GM18498 (cell line): ENCODE measurements at regions not wholly inside any gene's neighbourhood (a gene's known extent, or its start where the extent isn't known, plus 50 kb on each side); places are given as distances from the start of the nearest gene placed in this dataset.
"Not testable (repeated sequence)": the region's sequence is repeated elsewhere in the genome, so short reads cannot be mapped to it uniquely, and the experiment has no call there.

Experiments
- ATAC-seq: cut with Tn5 transposase; IDR thresholded peaks from one replicate; pipeline ENCODE4 v1.9.1; 2021; ENCODE audit warnings: mild to moderate bottlenecking, moderate library complexity; ENCODE audit not compliant: unreplicated experiment

DNA sequence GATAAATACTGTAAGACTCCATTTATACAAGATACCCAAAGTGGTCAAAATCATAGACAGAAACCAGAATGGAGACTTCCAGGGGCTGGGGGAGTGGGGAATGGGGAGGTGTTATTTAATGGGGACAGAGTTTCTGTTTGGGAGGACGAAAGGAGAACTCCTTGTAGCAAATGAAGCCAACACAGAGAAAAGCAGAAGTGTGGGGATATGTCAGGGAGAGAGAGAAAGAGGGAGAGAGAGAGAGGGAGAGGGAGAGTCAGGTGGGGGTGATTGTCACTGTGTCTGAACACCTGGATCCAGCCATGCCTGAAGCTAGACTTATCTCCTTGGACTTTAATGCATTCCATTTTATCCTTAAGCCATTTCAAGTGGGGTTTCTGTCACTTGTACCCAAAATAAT, 234.7 kb downstream of the BCL11B start:
- not testable (repeated sequence) for ATAC-seq

DNA sequence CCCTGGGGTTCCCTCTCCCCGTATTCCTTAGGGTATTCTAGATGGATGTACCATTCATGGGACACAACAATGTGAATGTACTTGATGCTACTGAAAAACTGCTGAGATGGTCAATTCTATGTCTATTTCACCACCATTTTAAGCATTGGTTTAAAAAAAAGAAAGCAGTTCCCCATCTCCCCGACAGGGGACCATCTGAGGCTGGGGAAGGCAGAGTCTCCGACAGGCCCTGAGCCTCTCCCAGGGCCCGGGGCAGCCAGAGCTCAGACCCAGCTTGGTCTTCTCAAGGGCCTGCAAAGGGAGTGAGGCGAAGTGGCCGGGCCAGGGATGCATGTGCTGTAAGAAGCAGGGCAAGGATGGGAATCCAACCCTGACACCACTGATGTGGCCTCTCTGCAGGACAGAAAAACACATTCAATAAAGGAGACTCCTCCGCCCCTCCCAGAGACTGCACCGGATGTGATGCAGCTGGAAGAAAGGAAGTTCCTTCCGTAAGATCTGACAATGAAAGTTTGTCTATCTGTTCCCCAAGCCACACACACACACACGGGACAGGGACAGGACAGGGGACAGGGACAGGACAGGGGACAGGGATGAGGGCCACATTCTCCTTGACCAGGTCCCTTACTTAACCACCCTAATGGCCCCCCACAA, 234.1 kb downstream of the BCL11B start:
- ATAC-seq: no peak

DNA sequence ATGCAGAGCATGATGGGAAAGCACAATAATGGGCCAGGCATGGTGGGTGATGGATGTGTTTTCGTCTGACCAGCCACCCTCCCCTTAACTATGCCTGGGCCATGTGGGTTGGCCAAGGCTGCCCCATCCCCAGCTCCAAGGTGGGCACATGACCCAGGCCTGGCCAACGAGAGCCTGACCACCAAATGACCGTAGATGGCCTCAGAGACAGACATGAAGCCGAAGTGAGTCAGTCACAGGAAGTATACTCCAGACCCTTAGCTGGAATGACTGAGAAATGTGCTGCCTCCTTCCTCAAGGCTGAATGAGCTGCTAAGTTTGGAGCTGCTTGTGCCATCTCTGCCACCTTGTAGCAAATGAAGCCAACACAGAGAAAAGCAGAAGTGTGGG, 233.6 kb downstream of the BCL11B start:
- ATAC-seq: no peak

DNA sequence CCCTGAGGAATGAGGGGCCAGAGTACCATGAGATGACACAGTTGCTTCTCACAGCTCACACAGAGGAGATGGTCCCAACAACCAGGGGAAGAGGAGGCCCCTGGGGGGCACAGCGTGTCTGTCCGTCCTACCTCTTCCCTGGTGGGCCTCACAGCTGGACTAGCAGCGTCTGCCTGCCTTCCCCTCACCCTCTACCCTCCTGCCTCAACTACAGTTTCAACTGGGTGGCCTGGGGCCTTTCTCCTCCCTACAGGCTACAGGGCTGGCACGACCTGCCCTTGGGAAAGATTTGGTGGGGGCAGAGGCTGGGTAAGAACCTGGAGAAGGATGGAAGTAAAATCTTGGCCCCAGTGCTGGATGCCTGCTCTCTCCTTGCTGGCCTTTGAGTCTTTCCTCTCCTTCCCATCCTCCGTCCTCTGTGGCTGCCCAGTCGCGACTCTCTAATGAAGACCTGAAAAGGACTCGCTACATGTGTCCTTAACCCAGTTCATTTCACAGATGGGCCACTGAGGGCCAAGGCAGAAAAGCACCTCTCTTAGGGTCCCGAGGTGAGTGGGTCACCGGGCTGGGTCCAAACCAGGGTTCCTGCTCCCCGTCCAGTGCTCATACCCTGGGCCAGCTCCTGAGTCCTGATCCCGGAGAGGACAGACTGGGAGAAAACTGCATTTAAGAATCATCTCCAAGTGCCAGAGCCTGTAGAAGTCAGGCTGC, 232.5 kb downstream of the BCL11B start:
- no peak for ATAC-seq

DNA sequence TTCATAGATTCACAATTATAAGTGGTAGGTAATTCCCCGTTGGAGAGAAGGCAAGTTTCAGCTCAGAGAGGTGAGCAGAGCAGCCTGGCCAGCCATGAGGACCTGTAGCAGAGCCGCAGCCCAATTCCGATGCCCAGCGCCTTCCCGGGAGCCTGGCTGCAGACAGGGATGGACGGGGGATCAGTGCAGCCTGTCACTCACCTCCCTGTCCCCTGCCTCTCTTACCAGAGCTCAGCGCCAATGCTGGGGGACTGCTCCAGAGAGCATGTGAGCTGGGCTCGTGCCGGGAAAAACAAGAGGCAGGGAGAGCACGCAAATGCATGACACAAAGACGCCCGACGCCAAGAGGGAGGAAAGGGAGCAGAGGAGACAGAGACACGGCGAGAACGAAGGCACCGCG, 231.9 kb downstream of the BCL11B start:
- ATAC-seq: no peak

DNA sequence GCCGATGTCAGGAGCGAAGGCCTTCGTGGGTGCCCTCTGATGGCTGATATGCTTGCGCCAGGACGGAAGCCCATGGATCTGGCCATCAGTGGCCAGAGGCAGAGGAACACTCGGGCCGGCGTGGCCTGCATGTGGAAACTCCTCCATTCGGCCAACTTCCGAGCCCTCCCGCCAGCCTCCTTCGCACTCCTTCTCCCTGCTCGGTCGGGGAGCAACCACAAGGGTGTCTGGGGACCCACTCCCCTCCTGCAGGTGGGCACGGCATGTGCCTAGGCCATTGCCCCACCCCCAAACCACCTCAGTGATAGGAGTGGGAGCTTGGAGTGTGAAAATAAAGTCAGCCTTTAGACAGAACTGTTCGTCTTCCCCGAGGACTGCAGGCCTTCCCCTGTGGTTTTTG, 231.3 kb downstream of the BCL11B start:
- ATAC-seq: no peak

DNA sequence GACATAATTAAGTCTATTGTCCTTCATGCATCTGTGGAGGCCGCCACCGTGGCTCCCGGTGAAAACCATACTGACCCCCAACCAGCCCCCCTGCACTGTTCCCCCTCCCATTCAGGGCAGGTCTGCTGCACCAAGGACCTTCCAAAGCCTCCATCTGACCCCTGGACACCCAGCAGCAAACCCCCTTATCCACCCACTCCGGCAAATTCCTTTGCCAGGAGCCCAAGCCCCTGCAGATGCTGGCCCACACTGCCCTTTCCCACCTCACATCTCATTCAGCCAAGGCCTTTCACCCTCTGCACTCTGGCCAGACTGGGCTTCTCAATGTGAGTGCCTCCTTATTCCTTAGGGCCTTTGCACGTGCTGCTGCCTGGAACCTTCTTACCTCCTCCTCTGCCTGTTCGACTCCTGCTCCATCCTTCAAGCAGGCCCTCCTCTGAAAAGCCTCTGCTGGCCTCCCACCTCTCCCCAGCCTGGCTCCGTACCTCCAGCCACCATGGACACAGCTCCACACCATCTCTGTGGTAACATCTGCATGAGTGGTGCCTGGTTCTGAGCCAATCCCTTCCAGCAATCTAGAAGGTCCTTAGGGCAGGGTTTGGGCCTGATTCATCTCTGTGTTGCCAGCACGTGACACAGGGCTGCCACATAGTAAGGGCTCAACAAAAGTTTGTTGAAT, 230.7 kb downstream of the BCL11B start:
- no peak for ATAC-seq

DNA sequence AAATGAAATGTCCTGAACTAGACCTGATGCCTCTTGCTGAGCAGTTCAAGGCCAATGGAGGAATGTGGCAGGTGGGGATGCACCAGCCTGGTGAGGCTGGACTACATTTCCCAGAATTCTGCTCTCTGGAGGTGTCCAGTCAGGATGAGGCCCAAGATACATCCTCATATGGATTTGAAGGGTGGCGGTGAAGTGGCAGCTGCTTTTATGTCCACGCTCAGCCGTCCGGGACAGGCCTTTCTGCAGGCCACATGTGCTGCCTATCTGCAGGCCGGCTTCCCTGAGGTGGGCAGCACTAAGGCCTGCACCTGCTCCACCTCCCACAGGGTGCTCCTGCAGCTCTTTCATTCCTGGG, 230.2 kb downstream of the BCL11B start:
- ATAC-seq: no peak

DNA sequence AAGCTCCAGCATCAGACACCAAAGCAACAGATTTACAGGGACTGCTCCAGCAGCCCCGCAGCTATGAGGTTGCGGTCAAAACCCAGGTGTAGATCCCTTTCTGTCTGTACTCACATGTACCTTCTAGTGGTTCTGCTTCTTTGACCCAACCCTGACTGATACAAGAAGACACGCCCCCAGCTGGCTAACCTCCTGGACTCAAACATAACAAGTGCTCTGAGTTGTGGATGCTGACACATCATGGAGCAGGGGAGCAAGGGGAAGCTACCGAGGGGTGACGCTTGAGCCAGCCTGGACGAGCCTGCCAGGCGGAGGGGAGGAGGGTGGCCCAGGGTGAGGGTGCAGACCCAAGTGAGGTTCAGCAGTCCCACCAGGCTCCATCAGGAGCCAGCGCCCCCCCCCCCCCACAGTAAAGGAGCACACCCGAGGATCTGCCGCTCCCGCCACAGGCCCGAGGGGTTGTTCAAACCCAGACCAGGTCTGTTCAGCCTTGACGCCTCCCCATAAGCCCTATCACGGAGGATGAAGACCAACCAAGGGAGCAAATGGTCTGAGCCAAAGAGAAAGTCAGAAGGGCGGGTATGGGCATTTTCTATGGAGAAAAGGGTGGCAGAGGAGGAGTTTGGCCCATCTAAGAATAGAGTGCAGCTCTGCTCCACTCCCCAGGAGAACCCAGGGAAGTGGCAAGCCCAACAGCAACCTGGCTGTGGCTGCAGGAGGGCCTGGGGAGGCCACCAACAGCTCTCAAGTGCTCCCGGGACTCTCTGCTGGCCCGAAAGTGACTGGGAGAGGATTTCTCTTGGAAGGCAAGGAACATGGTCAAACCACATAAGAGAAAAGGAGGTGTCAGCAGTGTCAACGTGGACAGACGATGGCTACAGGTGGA, 229.4 kb downstream of the BCL11B start:
- ATAC-seq: no peak

DNA sequence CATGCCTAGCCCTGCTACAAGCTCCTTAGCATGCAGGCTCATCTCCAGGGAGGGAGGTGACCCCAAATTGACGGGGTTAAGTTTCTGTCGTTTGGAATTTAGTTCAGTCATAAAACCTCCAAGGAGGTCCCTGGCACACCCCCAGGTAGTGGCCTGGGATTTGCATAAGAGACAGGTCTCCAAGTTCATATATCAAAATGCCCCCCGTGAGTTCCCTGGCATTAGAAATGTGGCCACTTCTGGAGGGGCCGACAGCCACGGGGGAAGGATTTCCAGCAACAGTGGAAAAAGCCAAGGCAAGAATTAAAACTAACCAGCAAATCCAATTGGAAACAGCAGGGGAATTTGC, 228.8 kb downstream of the BCL11B start:
- ATAC-seq: no peak

DNA sequence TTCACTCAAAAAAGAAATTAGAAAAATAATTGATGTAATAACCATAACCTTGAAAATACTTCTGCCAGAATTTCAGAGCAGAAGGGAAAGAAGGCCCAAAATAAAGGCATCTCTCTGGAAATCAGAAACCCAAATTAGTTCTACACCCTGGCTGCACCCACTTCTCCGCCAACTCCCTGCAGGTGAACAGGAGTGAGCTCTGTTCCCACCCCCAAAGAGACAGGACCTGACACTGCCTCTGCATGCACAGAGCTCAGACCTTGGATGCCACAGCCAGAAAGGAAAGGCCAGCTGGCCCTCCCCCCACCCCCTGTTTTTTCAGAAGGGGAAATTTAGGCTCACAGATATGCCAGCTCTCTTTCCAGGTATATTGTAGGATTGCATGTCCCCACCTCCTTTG, 228.2 kb downstream of the BCL11B start:
- no peak for ATAC-seq

DNA sequence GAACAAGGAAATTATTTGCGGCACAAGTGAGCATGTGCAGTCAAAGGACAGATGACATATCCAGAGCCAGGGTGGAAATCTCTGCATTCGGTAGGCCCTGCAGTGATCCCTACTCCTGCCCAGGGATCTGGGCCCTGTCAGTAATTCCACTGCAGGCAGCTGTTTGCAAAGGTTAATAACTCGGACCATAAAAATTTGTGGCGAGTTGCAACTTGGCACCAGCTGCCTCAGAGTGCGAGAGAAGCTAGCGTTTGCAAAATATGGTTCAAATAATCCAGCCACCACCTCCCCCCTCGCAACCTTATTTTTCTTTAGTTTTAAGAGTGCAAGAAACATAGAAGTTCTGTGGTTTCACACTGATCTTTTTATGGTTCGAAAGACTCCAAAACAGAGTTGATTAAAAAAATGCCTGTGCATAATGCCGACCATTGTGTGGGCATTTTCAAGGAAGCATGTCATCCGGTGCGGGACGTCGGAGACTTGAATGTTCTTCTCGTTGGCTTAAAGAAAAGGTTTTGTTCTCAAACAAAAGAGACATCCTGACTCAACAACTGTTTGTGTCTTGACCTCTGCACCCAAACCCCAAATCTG, 224.5 kb downstream of the BCL11B start:
- ATAC-seq: no peak

DNA sequence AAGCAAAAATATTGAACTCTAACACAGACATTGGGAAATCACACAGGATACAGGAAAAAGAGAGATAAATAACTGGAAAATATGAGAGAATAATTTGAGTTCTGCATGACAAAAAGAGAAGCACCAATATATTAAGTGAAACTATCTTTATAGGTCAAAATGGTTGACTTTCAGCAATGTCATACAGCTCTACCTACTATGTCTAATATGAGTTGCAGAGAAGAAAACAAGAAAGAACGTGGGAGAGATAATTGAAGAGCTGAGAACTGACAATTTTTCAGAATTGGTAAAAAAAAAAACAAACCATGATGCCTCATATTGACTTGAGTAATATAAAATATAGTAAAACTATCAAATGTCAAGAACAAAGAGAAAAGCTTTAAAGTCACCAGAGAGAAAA, 221.7 kb downstream of the BCL11B start:
- no peak for ATAC-seq

DNA sequence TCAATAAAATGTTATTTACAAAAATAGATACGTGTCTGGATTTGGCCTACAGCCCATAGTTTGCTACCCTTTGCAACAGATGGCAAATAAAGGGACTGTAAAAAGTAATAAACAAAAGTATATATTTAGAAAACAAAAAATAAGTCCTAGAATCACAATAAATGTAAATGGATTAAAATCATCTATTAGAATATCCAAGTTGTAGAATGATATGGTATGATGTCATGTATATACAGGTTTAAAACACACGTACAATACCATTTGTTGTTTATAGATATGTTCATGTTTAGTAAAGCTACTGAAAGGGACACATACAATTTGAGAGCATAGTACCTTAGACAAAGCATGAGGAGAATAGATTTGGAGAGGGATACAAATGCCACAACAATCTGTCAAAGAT, 219.5 kb downstream of the BCL11B start:
- no peak for ATAC-seq

DNA sequence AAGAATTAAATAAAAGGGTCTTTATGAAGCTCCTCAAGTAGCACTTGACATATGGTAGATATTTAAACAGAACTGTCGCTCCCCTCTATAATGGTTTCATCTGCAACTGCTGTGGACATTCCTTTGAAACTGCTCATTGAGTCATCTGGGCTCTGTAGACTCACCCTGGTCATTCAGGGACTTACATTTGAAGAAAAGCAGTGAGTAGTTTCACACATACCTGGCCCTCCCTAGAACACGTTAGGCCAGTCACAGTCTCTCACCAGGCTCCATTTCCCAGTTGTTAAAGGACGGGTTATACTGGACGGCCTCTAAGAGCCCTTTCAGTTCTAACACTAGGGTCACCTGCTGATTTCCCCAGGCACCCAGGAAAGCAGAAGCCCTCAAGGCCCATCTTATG, 217.0 kb downstream of the BCL11B start:
- ATAC-seq: no peak

DNA sequence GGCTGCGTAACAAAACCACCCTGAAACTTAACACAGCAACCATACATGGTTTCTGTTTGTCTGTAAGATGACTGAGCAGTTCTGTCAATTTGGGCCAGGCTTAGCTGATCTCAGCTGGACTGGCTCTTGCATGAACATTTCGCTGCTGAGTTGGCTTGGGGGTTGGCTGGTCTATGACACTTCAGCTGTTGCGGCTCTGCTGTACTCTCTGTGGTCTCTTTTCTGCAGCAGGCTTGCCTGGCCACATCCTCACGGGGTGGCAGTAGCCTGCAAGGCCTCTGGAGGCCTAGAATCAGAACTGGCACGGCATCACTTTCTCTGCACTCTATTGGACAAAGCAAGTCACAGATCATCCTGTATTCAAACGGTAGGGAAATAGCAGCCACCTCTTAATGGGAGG, 216.2 kb downstream of the BCL11B start:
- no peak for ATAC-seq

DNA sequence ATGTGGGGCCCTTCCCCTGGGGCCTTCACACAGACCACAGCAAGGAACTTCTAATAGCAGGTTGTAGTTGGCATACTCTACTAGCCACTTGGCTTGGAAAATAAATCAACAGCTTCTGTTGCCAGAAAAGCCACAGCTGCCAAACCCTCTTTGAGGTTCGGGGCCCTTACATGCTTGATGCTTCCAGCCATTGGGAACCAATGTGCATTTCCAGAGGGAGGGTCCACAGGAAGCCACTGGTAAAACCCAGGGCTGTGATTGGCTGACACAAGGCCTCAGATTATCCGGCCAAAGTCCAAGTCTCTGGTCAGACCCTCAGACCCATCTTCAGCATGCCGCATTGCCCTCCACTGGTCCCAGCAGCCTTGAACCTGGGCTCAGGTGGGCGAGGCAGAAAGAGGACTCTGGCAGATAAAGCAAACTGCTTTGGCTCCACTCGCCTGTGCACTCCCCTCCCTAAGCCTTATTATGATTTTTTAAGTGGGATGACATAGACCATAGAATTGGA, 214.4 kb downstream of the BCL11B start:
- no peak for ATAC-seq

DNA sequence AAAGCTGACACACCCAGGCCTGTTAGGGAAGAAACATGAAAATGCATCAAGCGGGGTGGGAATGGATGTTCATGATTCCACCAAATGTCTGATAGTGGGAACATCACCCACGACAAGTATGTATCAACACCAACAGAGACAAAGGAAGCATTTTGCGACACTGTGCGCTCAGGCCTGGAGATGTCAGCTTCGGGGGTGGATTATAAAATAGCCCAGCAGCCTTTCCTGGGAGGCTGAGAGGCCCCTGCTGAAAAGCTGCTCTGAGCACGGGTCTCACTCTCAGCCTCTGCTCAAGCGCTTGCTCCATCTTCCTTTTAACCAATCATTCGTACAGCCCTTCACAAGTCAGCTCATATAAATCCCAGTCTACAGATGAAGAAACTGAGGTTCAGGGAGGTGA, 213.5 kb downstream of the BCL11B start:
- no peak for ATAC-seq

DNA sequence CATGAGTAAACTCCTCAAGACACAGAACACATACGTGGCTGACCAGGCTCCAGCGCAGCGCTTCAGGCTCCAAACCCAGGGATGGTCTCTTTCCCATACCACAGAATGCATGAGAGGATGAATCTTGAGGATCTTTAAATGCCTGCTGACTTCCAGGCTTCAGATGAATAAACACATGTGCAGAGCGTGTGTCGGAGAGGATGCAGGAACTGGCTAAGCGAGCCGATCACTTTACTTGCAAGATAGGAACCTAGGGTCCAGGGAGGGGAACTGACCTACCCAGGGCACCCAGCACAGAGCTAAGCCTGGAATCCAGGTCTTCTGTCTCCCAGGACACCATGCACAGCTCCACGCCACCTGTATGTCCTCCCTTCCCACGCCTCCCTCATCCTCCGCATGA, 209.8 kb downstream of the BCL11B start:
- ATAC-seq: no peak

DNA sequence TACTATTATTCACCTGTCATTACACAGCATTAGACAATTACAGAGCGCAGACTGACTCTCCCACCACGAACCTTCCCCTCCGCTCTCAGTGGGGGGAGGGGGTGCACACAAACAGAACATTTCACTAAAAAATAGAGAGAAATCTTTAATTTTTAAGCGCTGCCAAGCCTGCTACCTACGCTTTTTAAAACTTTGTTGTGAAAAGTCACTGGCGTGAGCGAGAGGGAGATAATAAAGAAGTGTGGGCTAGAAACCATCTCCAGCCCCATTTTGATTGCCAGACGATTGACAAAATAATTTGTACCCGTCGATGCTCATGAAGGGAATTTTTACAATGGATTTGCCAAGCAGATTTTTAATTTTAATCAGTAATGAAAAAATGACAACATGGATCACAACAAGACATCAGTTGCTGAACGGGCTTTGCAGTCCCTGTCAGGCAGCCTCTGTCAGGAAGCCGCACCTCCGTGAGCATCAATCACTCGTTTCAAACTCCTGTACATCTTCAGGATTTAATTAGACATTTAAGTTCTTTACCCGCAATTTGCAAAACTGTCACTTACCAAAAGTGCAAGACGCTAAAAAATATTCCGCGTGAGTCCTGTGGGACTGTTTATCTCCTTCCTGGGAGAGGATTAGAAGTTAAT, 209.1 kb downstream of the BCL11B start:
- no peak for ATAC-seq
